Motor neuron (in vitro differentiated cells): ENCODE measurements at regions not wholly inside any gene's neighbourhood (a gene's known extent, or its start where the extent isn't known, plus 50 kb on each side); places are given as distances from the start of the nearest gene placed in this dataset.

Experiments used
- ATAC-seq, 8 experiments: fragments of 200-7000 bp; cut with Tn5 transposase; replicated peaks in 6 of 8; 2 replicates each; pipeline ENCODE4 v1.8.0; 2021; ENCODE audit warnings: mild to moderate bottlenecking in 8 of 8, moderate library complexity in 8 of 8
- H3K27ac ChIP-seq, 2 donors: fragments of 250-450 bp; sonication (Bioruptor Pico); 2 replicates each; pipeline ENCODE4 v1.9.0; 2021; ENCODE audit warnings: antibody characterized with exemption in 2 of 2, mild to moderate bottlenecking in 2 of 2, moderate library complexity in 1 of 2
- H3K4me1 ChIP-seq, 2 donors: fragments of 250-450 bp; sonication (Bioruptor Pico); replicated peaks in 1 of 2; 2 replicates each; pipeline ENCODE4 v1.6.1; 2021; ENCODE audit warnings: antibody characterized with exemption in 2 of 2, mild to moderate bottlenecking in 2 of 2, moderate library complexity in 1 of 2
- H3K4me3 ChIP-seq, 5 donors: fragments of 250-450 bp; sonication (Bioruptor Pico); 2 replicates each; pipeline ENCODE4 v1.9.0; 2021; ENCODE audit warnings: antibody characterized with exemption in 5 of 5, mild to moderate bottlenecking in 5 of 5, moderate library complexity in 4 of 5
- WGBS, 10 experiments: fragments of 450-650 bp; shearing (Covaris generic); methylation state at CpG; one replicate each; pipeline ENCODE4 v1.0.0; 2022; 5-methylcytosine and 5-hydroxymethylcytosine counted together
- in situ Hi-C, 9 experiments: fragments of 400-800 bp; cut with MboI; loops; one replicate each; pipeline ENCODE4 v1.15.0; 2021; ENCODE audit warnings: low sequenced_read_pairs in 9 of 9, low pct_unique_long_range_greater_than_20kb in 2 of 9; ENCODE audit not compliant: unreplicated experiment in 9 of 9

- Histone ChIP-seq H3K4me3 (no peak overlapping the region), H3K4me1 (peaks cover 5 to 9% of the 10 kb centered on the region in 2 donors), H3K27ac (no peak overlapping the region)
- in situ Hi-C loops = no loop called here
- ATAC-seq = no peak
- WGBS, 10 experiments = 83 to 100% (median 93%) methylated on average over 1 to 2 of the region's 2 CpGs; no CpG with 5 or more reads in 5 of the 10 experiments
Measured at GRCh38 chr12:92259696-92260251, 114.1 kb upstream of the BTG1 start.

- Histone ChIP-seq H3K27ac (no peak overlapping the region), H3K4me1 (peaks cover 5 to 9% of the 10 kb centered on the region in 2 donors), H3K4me3 (no peak overlapping the region)
- 83 to 100% (median 92%) methylated on average over 1 of the region's 1 CpG; no CpG with 5 or more reads in 1 of the 10 experiments for WGBS, 10 experiments
- in situ Hi-C loops = no loop called here
- ATAC-seq = no peak
Measured at GRCh38 chr12:92259291-92259690, 113.6 kb upstream of the BTG1 start.

GRCh38 chr12:92257261-92257660 lies 111.6 kb upstream of the BTG1 start:
- ATAC-seq = no peak
- Histone ChIP-seq H3K4me1 (peaks cover 6 to 9% of the 10 kb centered on the region in 2 donors), H3K4me3 (no peak overlapping the region), H3K27ac (no peak overlapping the region)
- in situ Hi-C loops = no loop called here

GRCh38 chr12:92255741-92256140 lies 110.1 kb upstream of the BTG1 start:
- in situ Hi-C loops = no loop called here
- H3K27ac ChIP-seq = no peak overlapping the region
- no peak for ATAC-seq
- H3K4me1 ChIP-seq = peaks cover 9 to 11% of the 10 kb centered on the region in 2 donors
- no peak overlapping the region for H3K4me3 ChIP-seq

- in situ Hi-C loops = no loop called here
- Histone ChIP-seq H3K4me3 (no peak overlapping the region), H3K27ac (no peak overlapping the region), H3K4me1 (peaks cover 9% of the 10 kb centered on the region in 2 donors)
- ATAC-seq = no peak
Measured at GRCh38 chr12:92253301-92253700, 107.7 kb upstream of the BTG1 start.

GRCh38 chr12:92248977-92249376 lies 103.3 kb upstream of the BTG1 start:
- H3K4me1 ChIP-seq = peaks cover 3 to 8% of the 10 kb centered on the region in 2 donors
- H3K4me3 ChIP-seq = no peak overlapping the region
- in situ Hi-C loops = loop anchor here in 1 of 9 experiments (25.0 kb wide), 1 partner anchor 212 kb away; no protein-coding TSS in a partner anchor
- H3K27ac ChIP-seq = no peak overlapping the region
- WGBS, 10 experiments = 10 to 100% (median 84%) methylated on average over 2 of the region's 2 CpGs; no CpG with 5 or more reads in 1 of the 10 experiments
- ATAC-seq = no peak

GRCh38 chr12:92244036-92244435 lies 98.4 kb upstream of the BTG1 start:
- 24 to 100% (median 67%) methylated on average over 2 to 3 of the region's 3 CpGs; no CpG with 5 or more reads in 1 of the 10 experiments for WGBS, 10 experiments
- no peak overlapping the region for H3K27ac ChIP-seq
- ATAC-seq = peak in 1 of 8 experiments; percentile 61
- H3K4me1 ChIP-seq = peaks cover 3 to 4% of the 10 kb centered on the region in 2 donors
- in situ Hi-C loops = loop anchor here in 1 of 9 experiments (25.0 kb wide), 1 partner anchor 207 kb away; no protein-coding TSS in a partner anchor
- H3K4me3 ChIP-seq = no peak overlapping the region

GRCh38 chr12:92242907-92243306 lies 97.3 kb upstream of the BTG1 start:
- no peak overlapping the region for H3K4me3 ChIP-seq
- no peak for ATAC-seq
- peaks cover 4% of the 10 kb centered on the region in 2 donors for H3K4me1 ChIP-seq
- H3K27ac ChIP-seq = no peak overlapping the region
- WGBS, 10 experiments = 60 to 100% (median 100%) methylated on average over 1 to 3 of the region's 3 CpGs; no CpG with 5 or more reads in 5 of the 10 experiments
- in situ Hi-C loops = loop anchor here in 1 of 9 experiments (25.0 kb wide), 1 partner anchor 206 kb away; no protein-coding TSS in a partner anchor

GRCh38 chr12:92237762-92238523 lies 92.3 kb upstream of the BTG1 start:
- in situ Hi-C loops = loop anchor here in 1 of 9 experiments (25.0 kb wide), 1 partner anchor 201 kb away; no protein-coding TSS in a partner anchor
- no peak overlapping the region for H3K27ac ChIP-seq
- 22 to 100% (median 78%) methylated on average over 1 to 6 of the region's 6 CpGs for WGBS, 10 experiments
- ATAC-seq = peak in 5 of 8 experiments; percentile 16 to 82 (median 74)
- H3K4me1 ChIP-seq = peaks cover 6 to 8% of the 10 kb centered on the region in 2 donors
- H3K4me3 ChIP-seq = no peak overlapping the region

GRCh38 chr12:92237262-92237661 lies 91.6 kb upstream of the BTG1 start:
- Histone ChIP-seq H3K4me3 (no peak overlapping the region), H3K4me1 (peaks cover 8 to 11% of the 10 kb centered on the region in 2 donors), H3K27ac (no peak overlapping the region)
- no peak for ATAC-seq
- WGBS, 10 experiments = 18 to 100% (median 77%) methylated on average over 1 of the region's 1 CpG; no CpG with 5 or more reads in 3 of the 10 experiments
- in situ Hi-C loops = loop anchor here in 1 of 9 experiments (25.0 kb wide), 1 partner anchor 200 kb away; no protein-coding TSS in a partner anchor

- H3K27ac ChIP-seq = no peak overlapping the region
Measured at GRCh38 chr12:92235703-92236472, 90.2 kb upstream of the BTG1 start.

GRCh38 chr12:92234533-92234932 lies 88.9 kb upstream of the BTG1 start:
- Histone ChIP-seq H3K4me1 (peaks cover 8 to 11% of the 10 kb centered on the region in 2 donors), H3K4me3 (no peak overlapping the region), H3K27ac (no peak overlapping the region)
- in situ Hi-C loops = loop anchor here in 1 of 9 experiments (25.0 kb wide), 1 partner anchor 197 kb away; no protein-coding TSS in a partner anchor
- WGBS, 10 experiments = 100% methylated on average over 1 of the region's 1 CpG; no CpG with 5 or more reads in 5 of the 10 experiments
- no peak for ATAC-seq

More at GRCh38 chr12:92235703-92236472, 90.2 kb upstream of the BTG1 start:
- H3K4me3 ChIP-seq = no peak overlapping the region
- ATAC-seq = no peak
- 67 to 91% (median 82%) methylated on average over 1 to 7 of the region's 7 CpGs; no CpG with 5 or more reads in 2 of the 10 experiments for WGBS, 10 experiments
- in situ Hi-C loops = loop anchor here in 1 of 9 experiments (25.0 kb wide), 1 partner anchor 199 kb away; no protein-coding TSS in a partner anchor
- H3K4me1 ChIP-seq = peaks cover 8 to 11% of the 10 kb centered on the region in 2 donors
